H1 (cell line): ENCODE measurements at regions not wholly inside any gene's neighbourhood (a gene's known extent, or its start where the extent isn't known, plus 50 kb on each side); places are given as distances from the start of the nearest gene placed in this dataset.

Experiments used
- CTCF ChIA-PET: fragments of 300-600 bp; sonication (Branson Sonifier 250); formaldehyde crosslinking; loops from one replicate; lab custom pipeline; 2021; ENCODE audit not compliant: partially characterized antibody; lab: Charles Lee
- POLR2A ChIA-PET: fragments of 300-600 bp; sonication (Branson Sonifier 250); formaldehyde crosslinking; loops from one replicate; lab custom pipeline; 2021; ENCODE audit warnings: inconsistent platforms; ENCODE audit not compliant: partially characterized antibody; lab: Charles Lee
- DNase-seq, 2 experiments: peaks; one replicate each; pipeline versions ENCODE4 v3.0.0 to v3.0.0-alpha.2; 2010 to 2022; ENCODE audit warnings: low spot score in 2 of 2, low read depth in 1 of 2, mixed read lengths in 1 of 2
- FAIRE-seq: peaks from 2 replicates; lab custom pipeline; 2011; peaks lifted over from hg19 to GRCh38; lab: Jason Lieb, UNC
- H2AFZ ChIP-seq: 2 replicates; pipeline ENCODE4 v1.8.1; 2012; ENCODE audit warnings: low read length, inconsistent platforms
- H2AK5ac ChIP-seq: 2 replicates; pipeline ENCODE4 v1.6.1; 2013; ENCODE audit warnings: low read depth, low read length
- H2BK120ac ChIP-seq: replicated peaks from 2 replicates; pipeline ENCODE3; 2013; ENCODE audit warnings: low read depth, low read length, inconsistent platforms
- H2BK12ac ChIP-seq: 2 replicates; pipeline ENCODE4 v1.6.1; 2013; ENCODE audit warnings: low read depth, low read length
- H2BK15ac ChIP-seq: 2 replicates; pipeline ENCODE4 v1.6.1; 2013; ENCODE audit warnings: low read length
- H2BK20ac ChIP-seq: 2 replicates; pipeline ENCODE4 v1.6.1; 2013; ENCODE audit warnings: low read length
- H2BK5ac ChIP-seq: 2 replicates; pipeline ENCODE4 v1.6.1; 2013; ENCODE audit warnings: low read depth, low read length
- H3K14ac ChIP-seq: 2 replicates; pipeline ENCODE4 v1.6.1; 2013; ENCODE audit warnings: inconsistent platforms; ENCODE audit not compliant: insufficient read length
- H3K18ac ChIP-seq: 2 replicates; pipeline ENCODE4 v1.6.1; 2013; ENCODE audit warnings: low read length; ENCODE audit errors: extremely low read depth
- H3K23ac ChIP-seq: 2 replicates; pipeline ENCODE4 v1.6.1; 2013; ENCODE audit warnings: inconsistent platforms; ENCODE audit not compliant: insufficient read length
- H3K23me2 ChIP-seq: 2 replicates; pipeline ENCODE4 v1.6.1; 2013; ENCODE audit warnings: low read depth, low read length
- H3K27ac ChIP-seq: 2 replicates; pipeline ENCODE4 v1.6.1; 2011; ENCODE audit warnings: low read depth, low read length, inconsistent platforms
- H3K27me3 ChIP-seq, 4 experiments: replicated peaks in 1 of 4; 1 replicate in 1 of 4; 2 replicates in 3 of 4; pipeline versions ENCODE4 v1.6.1 to v1.8.1; 2011 to 2013; ENCODE audit warnings: low read length in 3 of 4, mild to moderate bottlenecking in 3 of 4, inconsistent platforms in 2 of 4, mixed read lengths in 2 of 4, moderate library complexity in 1 of 4; ENCODE audit not compliant: control insufficient read depth in 3 of 4, insufficient read depth in 3 of 4; ENCODE audit errors: extremely low read depth in 1 of 4
- H3K36me3 ChIP-seq, 4 experiments: 2 replicates each; pipeline versions ENCODE4 v1.6.1 to v1.8.1; 2011 to 2013; ENCODE audit warnings: mild to moderate bottlenecking in 4 of 4, low read length in 3 of 4, moderate library complexity in 2 of 4, control low read depth in 1 of 4, inconsistent platforms in 1 of 4; ENCODE audit not compliant: insufficient read depth in 4 of 4, control insufficient read depth in 2 of 4
- H3K4ac ChIP-seq: replicated peaks from 2 replicates; pipeline ENCODE3; 2013; ENCODE audit warnings: low read length, low read depth, mixed read lengths, inconsistent platforms; ENCODE audit not compliant: insufficient read length
- H3K4me1 ChIP-seq, 4 experiments: replicated peaks in 1 of 4; 1 replicate in 1 of 4; 2 replicates in 3 of 4; pipeline versions ENCODE4 v1.6.1 to v1.8.1; 2011 to 2013; ENCODE audit warnings: low read length in 3 of 4, inconsistent platforms in 2 of 4, mixed read lengths in 1 of 4; ENCODE audit not compliant: insufficient read depth in 4 of 4, control insufficient read depth in 3 of 4
- H3K4me2 ChIP-seq, 2 experiments: 2 replicates each; pipeline versions ENCODE4 v1.6.1 to v1.8.1; 2011 to 2013; ENCODE audit warnings: low read depth in 2 of 2, low read length in 2 of 2, control low read depth in 1 of 2, inconsistent platforms in 1 of 2, mild to moderate bottlenecking in 1 of 2; ENCODE audit not compliant: insufficient read depth in 1 of 2
- H3K4me3 ChIP-seq, 4 experiments: fragments of 200-600, 300-600 bp in 1 of 4; sonication (generic), shearing (Covaris generic), sonication (Bioruptor Twin) in 1 of 4; 2 replicates each; pipeline versions ENCODE4 v1.5.1 to v1.8.1; 2011 to 2016; ENCODE audit warnings: low read length in 4 of 4, low read depth in 3 of 4, control low read depth in 2 of 4, inconsistent platforms in 2 of 4, mild to moderate bottlenecking in 2 of 4, mixed read lengths in 1 of 4, moderate library complexity in 1 of 4; ENCODE audit not compliant: insufficient read depth in 2 of 4; ENCODE audit errors: extremely low read depth in 1 of 4
- H3K56ac ChIP-seq: replicated peaks from 2 replicates; pipeline ENCODE3; 2013; ENCODE audit warnings: low read depth, mild to moderate bottlenecking, mixed read lengths, low read length, inconsistent platforms; ENCODE audit not compliant: insufficient read length
- H3K79me1 ChIP-seq: 2 replicates; pipeline ENCODE4 v1.6.1; 2013; ENCODE audit warnings: low read depth, low read length, control low read depth
- H3K79me2 ChIP-seq, 2 experiments: 2 replicates each; pipeline versions ENCODE4 v1.6.1 to v1.8.1; 2012 to 2013; ENCODE audit warnings: low read length in 2 of 2, mild to moderate bottlenecking in 2 of 2, inconsistent platforms in 1 of 2; ENCODE audit not compliant: insufficient read depth in 2 of 2, control insufficient read depth in 1 of 2
- H3K9ac ChIP-seq, 4 experiments: replicated peaks in 1 of 4; 1 replicate in 1 of 4; 2 replicates in 3 of 4; pipeline versions ENCODE4 v1.6.1 to v1.8.1; 2011 to 2013; ENCODE audit warnings: low read depth in 3 of 4, low read length in 3 of 4, control low read depth in 2 of 4, mild to moderate bottlenecking in 2 of 4, moderate library complexity in 2 of 4, inconsistent platforms in 1 of 4; ENCODE audit errors: extremely low read depth in 1 of 4
- H3K9me3 ChIP-seq, 2 experiments: 2 replicates each; pipeline versions ENCODE4 v1.6.1 to v1.8.1; 2012 to 2013; ENCODE audit warnings: mild to moderate bottlenecking in 2 of 2, moderate library complexity in 2 of 2, control low read depth in 1 of 2, inconsistent platforms in 1 of 2, low read depth in 1 of 2, low read length in 1 of 2, mixed read lengths in 1 of 2; ENCODE audit not compliant: insufficient read depth in 2 of 2
- H4K20me1 ChIP-seq, 2 experiments: replicated peaks in 1 of 2; 2 replicates each; pipeline versions ENCODE3 to v1.8.1; 2011 to 2013; ENCODE audit warnings: inconsistent platforms in 2 of 2, low read length in 2 of 2, mild to moderate bottlenecking in 1 of 2; ENCODE audit not compliant: insufficient read depth in 2 of 2, control insufficient read depth in 1 of 2
- H4K5ac ChIP-seq: 2 replicates; pipeline ENCODE4 v1.6.1; 2013; ENCODE audit warnings: low read length, low read depth, mixed read lengths, inconsistent platforms; ENCODE audit not compliant: insufficient read length
- H4K8ac ChIP-seq: 2 replicates; pipeline ENCODE4 v1.8.0; 2013; ENCODE audit warnings: mild to moderate bottlenecking, moderate library complexity, low read length, inconsistent platforms; ENCODE audit not compliant: insufficient read depth; ENCODE audit errors: extremely low read depth
- H4K91ac ChIP-seq: replicated peaks from 2 replicates; pipeline ENCODE3; 2013; ENCODE audit warnings: low read length, mixed read lengths, inconsistent platforms; ENCODE audit not compliant: insufficient read length
- BACH1 ChIP-seq: IDR thresholded peaks from 2 replicates; pipeline ENCODE4 v1.6.1; 2012; ENCODE audit warnings: low read length, improper control_type of control experiment
- CHD2 ChIP-seq: IDR thresholded peaks from 2 replicates; pipeline ENCODE4 v1.6.1; 2012; ENCODE audit warnings: low read length, improper control_type of control experiment
- CREB1 ChIP-seq: IDR thresholded peaks from 2 replicates; pipeline ENCODE4 v1.6.1; 2012; ENCODE audit warnings: inconsistent platforms
- E2F6 ChIP-seq: IDR thresholded peaks from 2 replicates; pipeline ENCODE4 v1.6.1; 2012; ENCODE audit warnings: inconsistent platforms
- EP300 ChIP-seq, 2 experiments: IDR thresholded peaks; 1 replicate in 1 of 2; 2 replicates in 1 of 2; pipeline ENCODE4 v1.6.1; 2011 to 2012; ENCODE audit warnings: low read depth in 2 of 2, low read length in 2 of 2, mild to moderate bottlenecking in 2 of 2, borderline replicate concordance in 1 of 2, inconsistent platforms in 1 of 2, moderate library complexity in 1 of 2
- GABPA ChIP-seq: IDR thresholded peaks from 2 replicates; pipeline ENCODE4 v1.6.1; 2011; ENCODE audit warnings: mild to moderate bottlenecking, low read length, moderate library complexity, borderline replicate concordance; ENCODE audit not compliant: insufficient read depth
- HDAC6 ChIP-seq: IDR thresholded peaks from one replicate; pipeline ENCODE4 v1.7.1; 2012; ENCODE audit warnings: low read depth, mild to moderate bottlenecking, inconsistent platforms, low read length, moderate library complexity
- KDM1A ChIP-seq: fragments of 200-600, 300-600 bp; sonication (generic); IDR thresholded peaks from 2 replicates; pipeline ENCODE4 v1.7.1; 2016; ENCODE audit warnings: mild to moderate bottlenecking, low read length, borderline replicate concordance
- KDM4A ChIP-seq: IDR thresholded peaks from one replicate; pipeline ENCODE4 v1.7.1; 2012; ENCODE audit warnings: low read depth, mild to moderate bottlenecking, moderate library complexity, low read length, inconsistent platforms; ENCODE audit not compliant: severe bottlenecking
- RNF2 ChIP-seq: fragments of 200-900, 300-1000 bp; sonication (generic); IDR thresholded peaks from 2 replicates; pipeline ENCODE4 v1.7.1; 2016; ENCODE audit warnings: borderline replicate concordance, low read depth, mild to moderate bottlenecking, antibody characterized with exemption, low read length; ENCODE audit not compliant: poor library complexity, severe bottlenecking; ENCODE audit errors: missing control alignments
- TAF1 ChIP-seq: IDR thresholded peaks from 2 replicates; pipeline ENCODE4 v1.6.1; 2011; ENCODE audit warnings: mild to moderate bottlenecking, low read depth, low read length
- TBP ChIP-seq: IDR thresholded peaks from 2 replicates; pipeline ENCODE4 v1.6.1; 2011; ENCODE audit warnings: low read depth, low read length, improper control_type of control experiment
- TEAD4 ChIP-seq: IDR thresholded peaks from 2 replicates; pipeline ENCODE4 v1.6.1; 2012; ENCODE audit warnings: low read depth, low read length, inconsistent platforms, mixed read lengths
- WGBS, 2 experiments: shearing (Covaris generic) in 1 of 2; methylation state at CpG; one replicate each; pipeline versions ENCODE4 v1.1.6 to v1.1.7; 2013 to 2015; ENCODE audit warnings: low lambda C conversion rate in 2 of 2, mixed read lengths in 2 of 2, inconsistent platforms in 1 of 2, low coverage in 1 of 2, missing lambda C conversion rate in 1 of 2; ENCODE audit not compliant: insufficient replicate concordance in 2 of 2, insufficient coverage in 1 of 2, insufficient read length in 1 of 2; ENCODE audit errors: extremely low coverage in 1 of 2, missing lambda C conversion rate in 1 of 2; 5-methylcytosine and 5-hydroxymethylcytosine counted together

DNA sequence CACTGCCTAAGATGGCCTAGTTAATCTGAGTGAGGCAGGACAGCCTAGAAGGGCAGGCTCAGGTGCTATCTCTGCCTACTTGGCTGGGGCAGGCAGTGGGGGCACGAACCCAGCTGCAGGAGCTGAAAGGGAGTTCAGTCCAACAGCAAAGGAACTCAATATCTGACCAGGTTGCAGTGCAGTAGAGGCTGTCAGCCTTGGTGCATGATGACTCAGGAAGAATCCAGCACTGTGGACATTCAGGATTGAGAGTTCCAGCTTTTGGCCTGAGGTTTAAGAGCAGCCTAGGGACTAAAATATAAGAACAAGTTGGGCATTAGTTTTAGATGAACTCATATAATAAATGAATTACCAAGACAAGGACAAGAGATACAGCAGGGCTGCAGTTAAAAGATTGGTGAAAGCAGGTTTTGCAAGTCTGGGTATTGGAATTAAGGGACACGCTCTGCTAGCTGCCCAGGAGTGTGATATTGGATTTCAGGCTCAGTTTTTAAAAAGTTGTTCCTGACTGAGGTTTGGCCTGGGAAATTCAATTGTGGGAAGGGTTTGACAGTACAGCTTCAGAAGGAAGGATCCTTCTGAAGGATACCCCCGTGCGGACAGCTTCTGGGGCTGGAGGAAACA, 64.7 kb upstream of the ATG10 start:
- Histone ChIP-seq H3K79me1 (no peaks in the 10 kb centered on the region), H4K8ac (no peak overlapping the region), H2BK20ac (no peak overlapping the region), H3K4me3 (no peak overlapping the region), H3K18ac (no peak overlapping the region), H4K91ac (no peak overlapping the region), H3K36me3 (no peaks in the 10 kb centered on the region), H3K4ac (no peak overlapping the region), H3K23ac (no peak overlapping the region), H3K27ac (no peak overlapping the region), H3K4me2 (no peak overlapping the region), H4K20me1 (no peaks in the 10 kb centered on the region), H2BK5ac (no peak overlapping the region), H2BK12ac (no peak overlapping the region), H2BK15ac (0 out of 2 replicates have a peak overlapping the region, but pooled peaks have one; percentile 22), H2AFZ (peak overlapping the region; percentile 52; the same call in 1 of the 2 replicates), H3K23me2 (peaks cover 2% of the 10 kb centered on the region; the same call in 1 of the 2 replicates), H2AK5ac (no peak overlapping the region), H3K9ac (no peak overlapping the region), H4K5ac (no peak overlapping the region), H2BK120ac (no peak overlapping the region), H3K56ac (no peak overlapping the region), H3K14ac (no peak overlapping the region), H3K27me3 (no peaks in the 10 kb centered on the region), H3K4me1 (no peaks in the 10 kb centered on the region), H3K79me2 (no peaks in the 10 kb centered on the region), H3K9me3 (no peaks in the 10 kb centered on the region)
- CTCF ChIA-PET = interaction anchor here (0.8 to 1.4 kb wide), 9 partner anchors 11 to 400 kb away, joined by 3 to 4 read pairs (median 3); no protein-coding TSS in a partner anchor
- FAIRE-seq (no peak), DNase-seq (no peak)
- WGBS, 2 experiments = 98% methylated on average over 4 of the region's 4 CpGs; no CpG with 5 or more reads in 1 of the 2 experiments
- POLR2A ChIA-PET = interaction anchor here (0.6 kb wide), 1 partner anchor 115 kb away, joined by 3 read pairs; no protein-coding TSS in a partner anchor
- TF ChIP-seq RNF2 (no peak), EP300 (IDR thresholded peaks at IDR 0.05; ENCODE audit: borderline replicate concordance in 1 of 2, low read depth in 2 of 2, low read length in 2 of 2) (no peak), HDAC6 (no peak), KDM4A (no peak), CREB1 (no peak), GABPA (no peak), TBP (no peak), TEAD4 (no peak), CHD2 (no peak), BACH1 (no peak), KDM1A (no peak), TAF1 (no peak), E2F6 (no peak)
